Glomerular endothelial cell (primary cell): ENCODE measurements at regions not wholly inside any gene's neighbourhood (a gene's known extent, or its start where the extent isn't known, plus 50 kb on each side); places are given as distances from the start of the nearest gene placed in this dataset.

Experiments
- DNase-seq: peaks from one replicate; pipeline ENCODE4 v3.0.0-alpha.2; 2011; ENCODE audit warnings: low read depth, low spot score; ENCODE audit errors: extremely low read depth

GRCh38 chr15:45941367-45941766 is 306.5 kb downstream of the SQOR start:
- DNase-seq, result no peak

- no peak for DNase-seq
Observed at GRCh38 chr15:45943240-45943639, 308.4 kb downstream of the SQOR start.

- DNase-seq, result no peak
Observed at GRCh38 chr15:45946111-45946510, 311.3 kb downstream of the SQOR start.

GRCh38 chr15:45948181-45948621 is 313.4 kb downstream of the SQOR start:
- DNase-seq, result no peak

- no peak for DNase-seq
Observed at GRCh38 chr15:45958924-45959323, 324.1 kb downstream of the SQOR start.

GRCh38 chr15:45962733-45963132 is 327.9 kb downstream of the SQOR start:
- no peak for DNase-seq

- DNase-seq, result no peak
Observed at GRCh38 chr15:45970542-45970941, 335.7 kb downstream of the SQOR start.

GRCh38 chr15:45980366-45980765 is 345.5 kb downstream of the SQOR start:
- no peak for DNase-seq

- no peak for DNase-seq
Observed at GRCh38 chr15:45981625-45982024, 346.8 kb downstream of the SQOR start.

GRCh38 chr15:45991863-45992262 is 357.0 kb downstream of the SQOR start:
- no peak for DNase-seq

- DNase-seq, result no peak
Observed at GRCh38 chr15:45993072-45993471, 358.2 kb downstream of the SQOR start.

GRCh38 chr15:45993508-45993907 is 358.7 kb downstream of the SQOR start:
- no peak for DNase-seq

- no peak for DNase-seq
Observed at GRCh38 chr15:45995800-45996199, 361.0 kb downstream of the SQOR start.

GRCh38 chr15:46014532-46014931 is 379.7 kb downstream of the SQOR start:
- no peak for DNase-seq

GRCh38 chr15:46034755-46035154 is 399.9 kb downstream of the SQOR start:
- DNase-seq, result no peak

- DNase-seq, result no peak
Observed at GRCh38 chr15:46039703-46040102, 404.9 kb downstream of the SQOR start.

GRCh38 chr15:46041905-46042304 is 407.1 kb downstream of the SQOR start:
- no peak for DNase-seq

- DNase-seq, result no peak
Observed at GRCh38 chr15:46059921-46060594, 425.2 kb downstream of the SQOR start.

GRCh38 chr15:46061002-46061401 is 426.2 kb downstream of the SQOR start:
- no peak for DNase-seq

- DNase-seq, result no peak
Observed at GRCh38 chr15:46077220-46077619, 442.4 kb downstream of the SQOR start.

- no peak for DNase-seq
Observed at GRCh38 chr15:46079046-46079445, 444.2 kb downstream of the SQOR start.

- no peak for DNase-seq
Observed at GRCh38 chr15:46080016-46080415, 445.2 kb downstream of the SQOR start.
